PC-3 (cell line): ENCODE measurements at regions not wholly inside any gene's neighbourhood (a gene's known extent, or its start where the extent isn't known, plus 50 kb on each side); places are given as distances from the start of the nearest gene placed in this dataset.

Experiments used
- EZH2phosphoT487 ChIP-seq: fragments of 300-600 bp; sonication (generic); IDR thresholded peaks from 2 replicates; pipeline ENCODE4 v1.6.1; 2018; ENCODE audit warnings: mild to moderate bottlenecking, antibody characterized with exemption, low read length, borderline replicate concordance
- TF ChIP-seq, protein P1 (sequence below): fragments of 300-600 bp; sonication (generic); conservative IDR thresholded peaks from 2 replicates; pipeline ENCODE4 v1.5.1; 2017; ENCODE audit warnings: antibody characterized with exemption, low read depth, mild to moderate bottlenecking, low read length

DNA sequence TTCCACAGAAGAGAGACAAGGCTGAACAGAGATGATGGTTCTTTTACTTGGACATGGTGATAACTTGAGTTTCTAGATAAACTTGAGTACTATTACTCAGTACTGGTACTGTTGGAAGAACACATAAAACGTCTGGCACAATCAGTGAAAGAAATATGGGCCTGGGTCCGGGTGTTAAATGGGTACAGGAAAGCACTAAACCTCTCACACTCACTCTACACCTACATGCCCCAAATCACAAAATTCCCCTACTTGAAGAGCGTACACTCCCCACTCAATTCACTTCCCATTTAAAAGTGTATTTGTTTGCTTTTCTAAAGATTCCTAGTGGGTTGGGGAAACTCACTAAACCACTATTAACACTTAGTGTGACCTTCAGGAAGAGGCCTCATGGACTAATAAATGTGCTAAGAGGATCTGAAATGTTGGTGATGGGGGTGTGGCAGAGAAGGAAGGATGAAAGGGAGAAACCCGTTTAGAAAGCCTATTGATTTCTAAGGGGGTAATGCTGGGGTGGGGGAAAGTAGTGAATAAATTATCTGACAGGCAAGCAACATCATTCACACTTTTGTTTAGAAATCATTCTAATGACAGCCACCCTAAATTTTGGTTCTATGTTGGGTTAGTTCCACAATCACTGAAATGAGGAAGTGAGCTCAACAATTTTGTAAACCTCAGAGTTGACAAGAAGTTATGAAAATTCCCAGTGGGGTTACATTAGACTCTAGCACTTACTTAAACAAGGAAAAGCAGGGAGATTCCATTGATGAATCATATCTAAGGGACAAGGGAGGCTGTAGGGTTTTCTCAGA is 222.6 kb upstream of the MARCKS start:
- TF ChIP-seq, protein P1, sequence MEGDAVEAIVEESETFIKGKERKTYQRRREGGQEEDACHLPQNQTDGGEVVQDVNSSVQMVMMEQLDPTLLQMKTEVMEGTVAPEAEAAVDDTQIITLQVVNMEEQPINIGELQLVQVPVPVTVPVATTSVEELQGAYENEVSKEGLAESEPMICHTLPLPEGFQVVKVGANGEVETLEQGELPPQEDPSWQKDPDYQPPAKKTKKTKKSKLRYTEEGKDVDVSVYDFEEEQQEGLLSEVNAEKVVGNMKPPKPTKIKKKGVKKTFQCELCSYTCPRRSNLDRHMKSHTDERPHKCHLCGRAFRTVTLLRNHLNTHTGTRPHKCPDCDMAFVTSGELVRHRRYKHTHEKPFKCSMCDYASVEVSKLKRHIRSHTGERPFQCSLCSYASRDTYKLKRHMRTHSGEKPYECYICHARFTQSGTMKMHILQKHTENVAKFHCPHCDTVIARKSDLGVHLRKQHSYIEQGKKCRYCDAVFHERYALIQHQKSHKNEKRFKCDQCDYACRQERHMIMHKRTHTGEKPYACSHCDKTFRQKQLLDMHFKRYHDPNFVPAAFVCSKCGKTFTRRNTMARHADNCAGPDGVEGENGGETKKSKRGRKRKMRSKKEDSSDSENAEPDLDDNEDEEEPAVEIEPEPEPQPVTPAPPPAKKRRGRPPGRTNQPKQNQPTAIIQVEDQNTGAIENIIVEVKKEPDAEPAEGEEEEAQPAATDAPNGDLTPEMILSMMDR, result no peak
- TF ChIP-seq EZH2phosphoT487, result no peak
